ENCODE measurements at regions not wholly inside any gene's neighbourhood (a gene's known extent, or its start where the extent isn't known, plus 50 kb on each side); places are given as distances from the start of the nearest gene placed in this dataset.

DNA sequence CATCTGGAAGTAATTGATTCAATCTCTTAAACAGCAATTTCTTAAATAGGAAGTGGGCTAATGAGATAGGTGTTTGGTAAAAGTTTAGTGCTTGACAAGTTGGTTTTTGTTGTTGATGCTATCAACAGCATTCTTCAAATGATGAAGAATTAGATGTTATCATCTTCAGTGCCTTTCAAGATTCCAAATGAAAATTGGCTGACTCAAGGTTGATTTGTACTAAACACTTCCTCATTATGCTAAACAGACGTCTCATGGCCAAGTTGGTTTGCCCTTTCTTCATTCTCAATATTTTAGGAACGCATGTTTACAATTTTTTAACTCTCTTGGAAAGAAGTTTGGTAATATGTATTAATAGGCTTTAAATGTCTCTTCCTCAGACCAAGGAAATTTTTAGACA, 86.0 kb downstream of the MID1IP1 start:
- DNase-seq (ENCODE audit: low spot score) = no peak

DNA sequence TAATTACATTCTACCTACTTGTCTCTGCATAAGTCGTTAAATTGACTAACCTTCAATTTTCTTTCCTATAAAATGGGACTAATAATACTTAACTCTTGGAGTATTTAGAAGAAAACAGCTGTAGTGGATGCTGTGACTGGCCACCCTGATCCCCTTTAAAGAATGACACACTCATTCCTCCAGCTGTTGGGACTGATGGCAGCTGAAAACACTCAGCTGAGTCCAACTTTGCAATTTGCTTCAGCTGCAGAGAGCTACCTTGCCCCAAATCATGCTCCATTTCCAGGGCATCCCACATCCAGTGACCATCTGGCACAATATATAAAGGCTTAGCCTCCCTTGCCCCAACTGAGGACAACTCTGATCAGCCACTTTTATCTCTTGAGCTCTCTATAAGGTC, 89.1 kb downstream of the MID1IP1 start:
- no peak for DNase-seq (ENCODE audit: low spot score)

- no peak for DNase-seq (ENCODE audit: low spot score)
Observed at GRCh38 chrX:38890963-38891362, 89.7 kb downstream of the MID1IP1 start.

DNA sequence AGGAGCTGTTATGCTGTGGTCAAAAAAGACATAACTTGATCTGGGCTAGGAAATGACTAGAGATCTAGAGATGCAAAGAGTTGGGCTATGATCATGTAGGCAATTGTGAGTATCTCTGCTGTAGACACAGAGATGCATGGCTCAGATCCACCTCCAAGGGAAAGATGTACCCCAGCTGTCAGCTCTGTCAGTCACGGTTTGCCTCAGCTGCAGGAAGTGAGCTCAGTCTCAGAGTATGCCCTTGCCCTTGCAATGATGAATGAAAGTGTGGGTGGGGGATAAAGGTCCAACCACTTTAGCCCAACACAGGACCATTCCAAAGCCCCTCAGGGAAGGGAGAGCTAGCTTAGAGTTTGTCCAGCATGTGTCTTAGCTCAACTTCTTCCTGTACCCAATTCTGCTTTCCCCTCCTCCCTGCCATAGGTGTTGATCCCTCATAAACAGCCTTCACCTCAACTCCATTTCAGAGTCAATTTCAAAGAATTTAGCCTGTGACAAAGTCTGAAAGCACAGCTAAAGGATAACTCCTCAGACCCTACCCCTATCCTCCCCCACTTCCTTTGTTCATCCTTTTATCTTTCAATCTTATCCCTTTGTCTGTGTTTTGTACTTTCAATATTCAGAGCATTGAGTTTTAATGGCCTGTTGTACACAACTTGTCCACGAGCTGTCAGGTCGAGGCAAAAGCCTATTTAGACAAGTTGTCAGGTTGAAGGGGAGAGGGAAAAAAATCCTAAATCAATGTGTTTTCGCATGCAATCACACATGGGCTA, 90.6 kb downstream of the MID1IP1 start:
- DNase-seq (ENCODE audit: low spot score) = no peak

GRCh38 chrX:38893441-38893840, 92.2 kb downstream of the MID1IP1 start:
- DNase-seq (ENCODE audit: low spot score) = no peak

GRCh38 chrX:38895775-38896174, 94.5 kb downstream of the MID1IP1 start:
- DNase-seq (ENCODE audit: low spot score) = no peak

DNA sequence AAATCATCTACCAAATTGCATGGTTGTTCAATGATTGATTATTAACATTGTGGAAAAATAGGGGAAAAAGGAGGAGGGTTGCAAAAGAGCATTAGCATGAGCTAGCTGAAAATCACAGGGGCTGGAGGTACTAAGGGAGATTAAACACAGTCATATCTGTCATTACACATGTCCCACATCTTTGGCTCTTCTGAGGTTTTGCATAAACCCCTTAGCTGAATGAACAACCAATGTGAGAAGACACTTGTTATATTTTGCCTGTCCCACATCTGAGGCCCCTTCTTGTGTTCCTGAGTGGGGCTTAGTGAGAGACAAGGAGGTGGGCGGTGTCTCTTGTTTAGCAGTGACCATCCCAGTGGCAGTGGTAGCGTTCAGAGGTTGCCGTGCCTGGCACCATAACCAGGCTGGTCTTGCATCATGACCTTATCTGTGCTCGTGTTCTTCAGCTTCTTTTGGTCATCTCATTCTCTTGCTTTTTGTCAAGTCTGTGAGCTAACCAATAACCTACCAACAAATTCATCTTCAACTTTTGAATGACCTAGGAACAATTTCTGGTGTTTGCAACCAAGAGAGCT, 95.6 kb downstream of the MID1IP1 start:
- DNase-seq (ENCODE audit: low spot score) = no peak

DNA sequence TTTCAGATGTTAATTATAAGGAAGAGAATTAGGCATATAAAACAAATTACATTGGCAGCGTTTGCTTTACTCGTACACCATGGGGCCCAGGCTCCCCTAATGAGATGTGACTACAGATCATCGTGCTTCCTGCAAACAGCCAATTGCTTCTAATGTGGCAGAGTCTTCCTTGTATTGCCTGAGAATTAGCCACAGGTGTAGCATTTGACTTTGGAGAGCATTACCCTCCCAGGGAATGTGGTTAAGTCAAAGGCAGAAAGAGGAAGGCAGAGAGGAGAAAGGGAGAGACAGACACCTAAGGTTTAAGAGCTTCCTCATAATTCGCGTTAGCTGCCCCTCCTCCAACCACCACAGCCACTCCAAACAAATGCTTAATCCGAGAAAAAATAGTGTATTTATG, 97.0 kb downstream of the MID1IP1 start:
- DNase-seq (ENCODE audit: low spot score) = no peak

DNA sequence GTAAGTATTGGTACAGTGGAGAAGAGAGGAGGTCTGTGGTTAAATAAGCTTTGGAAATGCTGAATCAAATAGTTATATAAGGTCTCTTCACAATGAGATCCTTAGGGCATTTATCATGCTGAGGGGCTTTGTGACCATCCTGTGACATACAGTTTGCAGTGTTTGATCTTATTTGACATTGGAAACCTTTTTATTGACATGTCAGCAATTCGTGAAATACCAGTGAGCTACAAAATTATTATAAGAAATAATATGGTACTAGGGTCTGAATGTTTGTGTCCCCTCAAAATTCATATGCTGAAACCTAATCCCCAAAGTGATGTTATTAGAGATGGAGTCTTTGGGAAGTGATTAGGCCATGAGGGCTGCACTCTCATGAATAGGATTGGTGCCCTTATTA, 98.4 kb downstream of the MID1IP1 start:
- no peak for DNase-seq (ENCODE audit: low spot score)

DNA sequence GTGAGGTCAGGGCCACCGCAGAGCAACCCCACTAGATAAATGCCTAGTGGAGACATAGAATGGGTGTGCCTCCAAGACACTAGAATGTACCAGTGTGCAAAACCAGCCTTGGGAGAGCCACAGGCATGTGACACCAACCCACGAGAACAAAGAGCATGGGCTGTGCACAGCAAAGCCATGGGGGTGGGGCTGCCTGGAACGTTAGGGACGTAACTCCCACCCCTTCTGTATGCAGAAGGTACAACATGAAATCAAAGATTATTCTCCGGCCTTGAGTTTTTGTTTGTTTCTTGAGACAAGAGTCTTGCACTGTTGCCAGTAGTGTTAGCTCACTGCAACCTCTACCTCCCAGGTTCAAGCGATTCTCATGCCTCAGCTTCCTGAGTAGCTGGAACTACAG, 99.5 kb downstream of the MID1IP1 start:
- DNase-seq (ENCODE audit: low spot score) = no peak

GRCh38 chrX:38902972-38903492, 101.8 kb downstream of the MID1IP1 start:
- no peak for DNase-seq (ENCODE audit: low spot score)

- no peak for DNase-seq (ENCODE audit: low spot score)
Observed at GRCh38 chrX:38916801-38917200, 115.5 kb downstream of the MID1IP1 start.

DNA sequence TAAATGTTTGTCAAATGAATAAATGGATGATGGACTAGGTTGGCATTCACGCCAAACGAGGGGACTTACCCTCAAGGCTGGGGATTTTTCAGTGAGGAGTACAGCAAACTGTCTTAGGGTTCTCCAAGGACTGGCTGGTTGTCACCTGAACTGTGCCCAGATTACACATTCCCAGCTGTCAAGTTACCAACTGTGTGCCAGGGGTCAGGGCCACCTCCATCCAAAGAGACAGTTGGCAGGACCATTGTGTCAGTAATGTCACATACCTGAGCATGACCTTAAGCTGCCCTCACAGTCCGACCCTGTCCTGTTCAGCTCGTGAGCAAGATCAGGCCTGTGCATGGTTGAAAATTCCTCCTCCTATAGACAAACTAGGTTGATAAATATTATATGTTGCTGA, 116.7 kb downstream of the MID1IP1 start:
- no peak for DNase-seq (ENCODE audit: low spot score)

DNA sequence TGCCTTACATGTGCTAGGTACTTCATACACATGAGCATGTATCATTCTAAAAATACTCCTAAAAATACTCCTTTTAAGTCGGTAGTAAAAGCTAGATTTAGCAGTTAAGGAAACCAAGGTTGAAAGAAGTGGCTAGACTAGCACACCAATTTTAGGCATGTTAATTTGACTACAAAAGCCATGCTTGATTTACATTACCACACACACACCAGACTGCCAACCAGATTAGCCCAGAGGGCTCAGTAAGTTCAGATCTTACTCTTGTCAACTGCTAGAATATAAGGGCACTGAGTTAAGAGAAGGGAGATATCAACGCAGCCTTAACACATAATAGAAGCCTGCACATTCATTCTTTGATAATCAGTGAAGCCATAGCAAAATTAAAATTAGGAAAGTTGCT, 117.9 kb downstream of the MID1IP1 start:
- DNase-seq (ENCODE audit: low spot score) = no peak

- no peak for DNase-seq (ENCODE audit: low spot score)
Observed at GRCh38 chrX:38919853-38920528, 118.7 kb downstream of the MID1IP1 start.

- DNase-seq (ENCODE audit: low spot score) = no peak
Observed at GRCh38 chrX:38923451-38923969, 122.3 kb downstream of the MID1IP1 start.

GRCh38 chrX:38927592-38927991, 126.3 kb downstream of the MID1IP1 start:
- DNase-seq (ENCODE audit: low spot score) = no peak

DNA sequence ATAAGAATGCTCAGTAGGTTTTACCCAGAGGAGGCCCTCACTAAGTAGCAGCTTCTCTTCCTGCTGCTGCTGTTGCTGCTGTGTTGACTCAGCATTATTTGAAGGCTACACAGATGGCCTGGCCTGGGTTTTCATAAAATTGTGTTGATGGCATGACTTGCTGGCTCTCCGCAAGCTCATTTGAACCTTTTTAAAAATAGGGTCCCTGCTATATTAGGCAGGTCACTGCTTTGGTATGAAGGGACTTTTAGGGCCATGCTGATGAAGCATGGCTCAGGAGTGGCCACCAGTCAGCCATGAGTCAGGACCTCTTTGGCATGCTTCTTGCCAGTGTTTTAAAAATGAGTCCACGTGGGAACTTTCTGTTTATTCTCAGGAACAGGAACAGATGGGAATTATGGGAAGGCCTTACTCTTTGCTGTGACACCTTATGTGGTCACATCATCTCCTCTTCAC, 128.7 kb downstream of the MID1IP1 start:
- no peak for DNase-seq (ENCODE audit: low spot score)

GRCh38 chrX:38930474-38930873, 129.2 kb downstream of the MID1IP1 start:
- no peak for DNase-seq (ENCODE audit: low spot score)

DNA sequence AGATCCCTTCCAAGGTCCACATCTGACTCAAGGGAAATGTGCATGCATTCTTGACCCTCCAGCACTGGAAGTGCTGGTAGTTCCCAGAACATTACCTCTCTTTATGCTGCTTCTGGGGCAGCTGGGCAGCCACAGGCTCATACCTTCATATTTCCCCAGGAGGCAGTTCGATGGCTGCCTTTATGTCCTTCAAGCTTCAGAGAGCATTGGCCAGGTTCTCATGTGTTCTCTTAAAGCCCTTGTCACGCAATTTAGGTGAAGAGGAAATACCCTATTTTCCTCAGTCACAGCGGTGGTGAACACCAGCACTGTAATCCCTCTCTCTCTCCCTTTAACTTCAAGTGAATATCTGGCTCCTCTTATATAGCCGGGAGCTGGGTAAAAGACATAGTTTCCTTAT, 134.3 kb downstream of the MID1IP1 start:
- DNase-seq (ENCODE audit: low spot score) = no peak

GRCh38 chrX:38937400-38937799, 136.1 kb downstream of the MID1IP1 start:
- no peak for DNase-seq (ENCODE audit: low spot score)

DNA sequence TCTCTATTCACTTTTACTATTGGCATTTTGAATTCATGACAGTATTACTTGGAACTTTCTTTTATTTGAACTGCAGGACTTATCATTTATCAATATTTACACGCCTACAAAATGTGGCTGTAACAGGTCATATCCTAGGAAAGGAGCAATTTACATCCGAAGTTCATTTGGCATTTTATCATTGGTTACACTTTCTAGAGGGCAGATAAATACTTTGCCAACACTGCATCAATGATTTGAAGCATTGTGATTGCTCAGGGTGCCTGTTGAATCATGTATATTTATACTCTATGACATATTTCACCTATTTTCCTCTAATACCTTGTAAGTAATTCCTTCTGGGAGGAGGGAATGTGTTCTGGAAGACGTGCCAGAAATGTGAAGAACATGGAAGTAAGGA, 136.7 kb downstream of the MID1IP1 start:
- DNase-seq (ENCODE audit: low spot score) = no peak

- DNase-seq (ENCODE audit: low spot score) = no peak
Observed at GRCh38 chrX:38939067-38939466, 137.8 kb downstream of the MID1IP1 start.
